GM21367 (cell line): ENCODE measurements at regions not wholly inside any gene's neighbourhood (a gene's known extent, or its start where the extent isn't known, plus 50 kb on each side); places are given as distances from the start of the nearest gene placed in this dataset.

ENCODE experiments used
- ATAC-seq: cut with Tn5 transposase; IDR thresholded peaks from one replicate; pipeline ENCODE4 v1.9.1; 2021; ENCODE audit not compliant: unreplicated experiment

DNA sequence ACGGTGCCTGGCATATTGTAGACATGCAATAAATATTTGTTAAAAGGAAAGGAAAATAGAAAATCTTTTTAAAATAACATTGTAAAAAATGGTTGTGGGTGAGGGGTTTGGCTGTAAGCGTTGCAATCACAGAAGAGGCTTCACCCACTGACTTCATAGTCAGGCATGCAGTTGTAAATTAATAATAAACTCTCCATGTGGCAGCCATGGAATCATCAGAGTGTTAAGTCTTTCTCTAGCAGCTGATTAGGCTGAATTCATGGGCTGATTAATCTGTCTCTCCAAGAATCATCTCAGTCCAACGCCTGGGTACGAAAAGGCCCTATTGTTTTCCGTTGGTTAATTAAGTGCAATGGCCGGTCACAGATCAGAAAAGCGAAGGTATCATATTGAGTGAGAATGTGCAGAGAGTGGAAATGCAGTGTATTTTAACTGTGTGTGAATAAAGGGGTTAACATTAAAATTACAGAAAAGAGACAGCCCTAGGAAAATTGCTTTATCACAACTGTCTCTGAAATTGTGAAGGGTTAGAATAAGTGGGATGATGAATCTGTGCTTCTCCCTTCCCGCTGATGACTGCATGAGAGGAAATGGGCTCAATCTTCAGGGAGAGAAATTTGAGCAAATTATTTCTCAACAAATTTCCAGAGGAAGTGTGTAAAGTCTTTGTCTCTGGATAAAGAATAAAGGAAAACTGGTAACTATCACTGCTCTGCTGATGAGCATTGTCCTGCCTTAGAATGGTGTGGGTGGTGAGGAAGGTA is 269.0 kb downstream of the FAM76B start:
- ATAC-seq: no peak

DNA sequence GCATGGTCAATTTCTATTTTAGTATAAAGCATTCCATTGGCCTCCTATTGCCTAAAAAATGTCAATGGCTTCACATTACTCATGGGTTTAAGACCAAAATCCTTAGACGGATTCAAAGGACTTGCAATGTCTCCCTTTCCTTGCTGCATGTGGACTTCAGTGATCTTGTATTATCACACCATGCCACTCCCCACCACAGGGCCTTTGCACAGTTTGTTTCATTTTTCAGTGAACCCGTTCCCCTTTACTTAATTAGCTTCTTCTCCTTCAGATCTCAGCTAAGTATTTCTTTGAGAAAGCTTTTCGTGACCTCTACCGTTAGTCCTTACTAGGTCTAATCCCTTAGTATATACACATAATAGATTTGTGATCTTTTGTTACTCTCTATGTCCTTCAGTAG is 269.7 kb downstream of the FAM76B start:
- no peak for ATAC-seq

DNA sequence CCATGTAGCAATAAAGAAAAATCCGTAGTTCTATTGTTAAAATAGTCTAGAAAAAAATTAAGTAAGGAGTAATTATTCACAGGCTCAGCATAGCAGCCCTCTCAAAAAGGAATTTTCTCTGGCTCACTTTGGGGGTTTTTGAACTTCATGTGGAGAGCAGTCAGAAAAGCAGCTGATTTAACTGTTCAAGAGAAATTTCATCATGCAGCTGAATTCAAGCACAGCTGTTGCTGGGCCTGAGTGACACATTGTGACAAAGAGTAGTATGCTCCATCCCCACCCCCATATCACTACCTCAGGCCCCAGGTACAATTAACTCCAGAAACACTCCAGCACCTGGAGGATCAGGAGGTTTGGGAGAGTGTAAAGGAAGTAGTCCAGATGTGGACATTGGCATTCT is 272.1 kb downstream of the FAM76B start:
- ATAC-seq: no peak

DNA sequence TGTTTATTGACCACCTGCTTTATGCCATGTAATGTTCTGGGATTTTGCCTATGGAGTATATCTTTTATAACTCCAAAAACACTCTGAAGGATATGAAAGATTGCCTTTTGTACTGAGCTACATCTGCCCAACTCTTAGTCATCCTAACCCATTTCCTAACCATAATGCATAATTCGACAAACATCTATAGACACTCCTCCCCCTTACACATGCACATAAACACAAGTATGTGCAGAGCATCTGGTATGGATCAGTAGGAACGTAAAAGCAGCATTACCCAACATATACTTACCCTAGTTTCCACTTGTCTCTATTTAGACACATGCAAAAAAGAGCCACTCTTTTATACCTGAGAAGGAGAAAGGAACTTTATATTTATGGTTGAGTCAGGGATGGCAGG is 272.8 kb downstream of the FAM76B start:
- no peak for ATAC-seq

DNA sequence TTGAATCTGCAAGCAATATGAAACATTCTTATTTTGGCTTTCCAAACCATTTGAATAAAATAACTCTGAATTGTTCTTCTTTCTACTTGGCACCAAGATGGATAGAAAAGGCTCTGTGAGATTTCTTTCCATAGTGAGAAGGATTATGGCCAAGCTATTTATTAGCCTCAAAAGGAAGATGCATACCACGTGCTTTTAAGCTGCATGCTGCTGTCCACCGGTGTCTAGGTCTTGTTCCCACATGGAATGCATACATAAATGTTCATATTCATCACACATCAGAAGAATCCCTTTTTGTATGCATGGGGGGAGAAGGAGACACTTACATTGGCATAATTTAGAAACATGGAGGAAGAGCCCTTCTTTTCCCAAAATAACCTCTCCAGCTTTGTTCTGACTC is 273.4 kb downstream of the FAM76B start:
- ATAC-seq: no peak

DNA sequence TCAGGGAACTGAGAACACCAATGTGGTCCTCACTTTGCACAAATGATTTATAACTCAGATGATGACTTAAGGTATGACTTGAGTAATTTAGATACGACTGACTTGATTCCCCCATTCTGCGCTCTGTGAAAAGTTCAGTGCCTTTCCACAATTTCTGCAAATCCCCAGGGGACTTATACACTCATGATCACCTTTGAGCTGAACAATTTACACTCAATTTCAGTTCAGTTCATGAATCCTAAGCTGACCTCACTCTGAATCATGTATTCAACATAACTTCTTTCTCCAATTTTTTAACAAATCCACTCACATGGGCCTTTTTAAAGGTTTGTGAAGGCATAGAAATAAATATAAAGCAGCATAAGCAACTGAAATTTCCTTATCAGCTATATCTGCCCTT is 274.2 kb downstream of the FAM76B start:
- no peak for ATAC-seq

DNA sequence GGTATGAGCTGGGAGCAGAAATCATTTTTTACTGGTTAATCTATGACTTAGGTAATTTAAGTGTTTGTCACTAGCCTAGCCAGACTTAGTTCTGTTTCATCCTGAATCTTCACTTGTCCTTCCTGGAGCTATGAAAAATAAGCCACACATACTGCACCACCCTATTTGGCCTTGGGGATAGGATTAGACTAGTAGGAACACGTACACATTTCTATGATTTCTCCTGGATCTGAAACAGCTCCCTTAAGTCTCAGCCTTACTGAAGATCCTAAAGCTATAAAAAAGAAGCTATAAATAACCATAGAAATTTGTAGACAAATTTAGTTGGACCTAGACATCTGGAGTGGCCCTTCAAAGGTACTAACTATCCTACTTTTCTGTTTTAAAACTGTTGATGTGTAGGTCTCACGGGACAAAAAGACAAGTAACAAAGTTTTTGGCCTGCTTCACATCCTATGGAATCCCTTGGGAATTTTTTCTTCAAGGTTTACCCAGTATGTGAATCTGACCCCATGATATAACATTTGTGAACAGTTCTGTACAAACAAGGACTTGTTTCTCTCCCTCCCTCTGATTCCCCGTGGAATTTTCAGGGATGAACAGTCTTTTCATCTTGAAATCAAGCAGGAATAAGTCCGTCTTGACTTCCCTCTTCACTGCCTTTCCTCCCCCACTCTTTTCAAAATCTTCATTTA is 275.0 kb downstream of the FAM76B start:
- no peak for ATAC-seq

DNA sequence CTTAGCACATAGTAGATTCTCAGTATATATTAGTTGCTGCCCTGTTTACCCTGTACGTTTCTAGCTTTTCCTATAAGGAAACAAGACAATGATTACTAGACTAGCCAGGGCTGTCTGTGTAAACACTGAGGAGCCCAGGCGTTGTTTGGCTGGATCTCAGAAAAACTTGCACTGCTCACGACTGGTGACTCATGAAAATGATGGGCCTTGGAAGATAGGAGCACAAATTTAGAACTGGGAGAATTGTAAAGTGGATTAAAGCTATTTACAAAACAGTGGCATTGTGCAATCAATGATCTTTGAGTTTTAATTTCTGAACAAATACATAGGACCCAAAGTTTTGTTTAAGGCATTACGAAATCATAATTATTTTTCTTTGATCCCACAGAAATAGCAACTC is 276.9 kb downstream of the FAM76B start:
- ATAC-seq: no peak

DNA sequence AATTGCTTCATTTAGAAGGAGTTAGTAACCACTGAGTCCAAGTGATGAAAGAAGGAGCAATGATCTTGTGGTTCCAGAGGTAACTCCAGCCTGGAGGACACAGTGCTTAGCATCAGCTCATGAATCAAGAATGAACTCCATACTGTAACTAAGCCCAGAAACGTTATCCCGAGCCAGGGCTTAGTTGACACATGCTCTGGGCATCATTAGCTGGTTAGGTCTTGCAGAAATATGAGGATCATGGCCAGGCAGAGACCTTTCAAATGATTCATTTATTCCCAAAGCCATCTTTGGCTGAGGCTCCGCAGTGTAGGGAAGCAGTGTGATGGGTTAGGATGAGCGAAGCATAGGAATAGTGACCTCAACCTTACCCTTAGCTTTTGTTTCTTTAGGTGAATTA is 277.4 kb downstream of the FAM76B start:
- no peak for ATAC-seq

DNA sequence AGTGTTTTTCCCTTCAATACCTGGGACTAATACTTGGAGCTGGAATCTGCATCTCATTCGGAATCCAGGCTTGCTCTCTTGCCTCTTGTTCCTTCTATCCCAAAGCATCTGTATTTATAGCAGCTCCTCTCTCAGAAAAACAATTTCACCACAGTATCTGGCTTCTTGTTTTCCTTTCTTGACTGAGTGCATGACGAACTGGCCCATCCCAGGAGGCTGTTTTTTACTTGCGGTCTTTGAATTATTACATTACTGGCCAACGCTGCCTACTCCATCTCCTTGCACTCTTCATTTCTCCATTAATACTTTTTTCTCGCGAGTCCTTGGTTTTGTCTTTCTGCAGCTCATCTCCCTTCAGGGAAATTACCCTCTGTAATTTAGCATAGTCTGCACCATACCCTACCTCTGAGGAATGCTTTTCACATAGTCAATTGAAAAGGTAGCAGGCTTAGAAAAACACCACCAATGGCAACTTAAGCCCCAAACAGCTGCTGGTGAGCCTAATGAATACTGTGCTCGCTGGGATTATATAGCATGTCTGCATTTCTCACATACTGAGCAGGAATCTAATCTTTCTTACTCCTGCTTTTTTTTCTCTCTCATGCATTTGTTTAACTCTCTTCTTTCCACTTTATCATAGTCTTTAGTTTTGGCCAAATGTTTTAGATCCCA is 277.4 kb upstream of the SESN3 start:
- ATAC-seq: no peak

DNA sequence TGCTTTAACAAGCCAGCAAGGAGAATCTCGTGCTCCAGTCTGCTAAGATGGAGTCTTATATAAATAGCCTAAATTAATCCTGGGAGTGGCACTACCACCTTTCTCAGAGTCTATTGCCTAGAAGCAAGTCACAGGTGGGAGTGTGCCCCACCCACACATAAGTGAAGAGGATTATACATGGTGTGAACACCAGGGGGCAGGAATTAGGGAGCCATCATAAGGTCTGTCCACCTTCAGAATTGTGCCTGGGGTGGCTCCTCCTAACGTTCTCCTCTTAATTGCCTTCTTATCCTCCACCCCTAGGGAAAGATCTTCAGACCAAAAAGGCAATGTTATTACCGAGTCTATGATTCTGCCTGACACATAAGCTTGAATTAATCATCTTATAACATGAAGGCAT is 276.8 kb upstream of the SESN3 start:
- no peak for ATAC-seq

DNA sequence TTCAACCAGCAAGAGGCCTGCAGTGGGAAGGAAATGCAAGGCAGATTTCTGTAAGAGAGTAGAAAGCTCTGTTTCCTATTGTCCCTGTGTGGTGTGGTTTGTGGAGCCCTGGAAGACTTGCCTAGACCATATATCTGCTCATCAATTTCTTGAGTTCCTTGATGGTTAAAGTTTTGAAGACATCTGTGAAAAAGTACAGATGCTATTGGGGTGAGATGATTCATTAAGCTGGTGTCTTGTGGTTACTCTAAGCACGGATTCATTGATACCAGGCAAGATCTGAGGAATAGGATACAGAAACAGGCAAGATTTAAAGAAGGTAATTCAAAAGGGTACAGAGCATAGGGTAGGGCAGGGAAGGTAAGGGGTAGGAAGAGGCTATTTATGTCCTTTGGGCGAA is 275.8 kb upstream of the SESN3 start:
- ATAC-seq: no peak

DNA sequence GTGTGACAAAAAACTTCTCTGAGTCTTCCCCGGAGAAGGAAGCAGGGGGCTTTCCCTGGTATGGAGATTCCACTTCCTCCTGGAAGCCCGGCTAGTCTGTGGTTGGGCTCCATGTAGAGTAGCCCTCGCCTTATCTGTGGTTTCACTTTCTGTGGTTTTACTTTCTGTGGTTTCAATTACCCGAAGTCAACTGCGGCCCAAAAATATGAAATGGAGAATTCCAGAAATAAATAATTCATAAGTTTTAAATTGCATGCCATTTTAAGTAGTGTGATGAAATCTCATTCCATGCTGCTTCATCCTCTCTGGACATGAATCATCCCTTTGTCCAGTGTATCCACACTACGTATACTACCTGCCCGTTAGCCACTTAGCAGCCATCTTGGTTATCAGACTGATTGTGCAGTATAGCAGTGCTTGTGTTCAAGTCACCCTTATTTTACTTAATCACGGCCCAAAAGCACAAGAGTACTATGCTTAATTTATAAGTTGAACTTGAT is 275.0 kb upstream of the SESN3 start:
- ATAC-seq: no peak

DNA sequence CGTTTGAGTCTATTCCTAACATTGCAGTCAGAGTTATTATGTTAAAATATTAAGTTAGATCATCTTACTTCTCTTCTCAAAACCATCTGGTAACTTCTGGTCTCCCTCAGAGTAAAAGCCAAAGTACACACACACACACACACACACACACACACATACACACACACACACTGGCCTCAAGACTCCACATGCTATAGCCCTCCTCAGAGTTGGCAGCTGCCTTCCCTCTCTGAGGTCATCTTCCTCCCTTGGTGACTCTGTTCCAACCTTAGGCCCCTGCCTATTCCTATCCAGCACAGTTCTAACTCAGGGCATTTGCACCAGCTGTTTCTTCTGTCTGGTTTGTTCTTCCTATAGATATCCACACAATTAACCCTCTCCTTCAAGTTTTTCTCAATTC is 272.0 kb upstream of the SESN3 start:
- no peak for ATAC-seq

DNA sequence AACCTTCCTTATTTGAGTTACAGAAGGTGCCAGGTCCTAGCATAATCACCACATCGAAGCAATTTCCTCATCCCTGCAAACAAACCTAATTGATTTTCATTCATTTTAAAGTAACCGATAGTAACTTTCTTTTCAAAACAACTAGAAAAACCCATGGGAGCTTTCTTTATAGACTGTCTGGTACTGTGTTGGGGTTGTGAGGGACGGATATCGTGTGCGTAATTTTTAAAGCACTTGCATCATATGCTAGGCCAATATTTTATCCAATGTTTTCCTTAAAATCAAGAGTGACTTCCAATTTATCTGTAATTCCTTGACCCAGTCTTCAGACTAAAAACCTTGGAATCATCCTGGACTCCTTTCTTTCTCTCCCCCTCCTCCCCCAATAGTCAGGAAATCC is 271.5 kb upstream of the SESN3 start:
- ATAC-seq: no peak

DNA sequence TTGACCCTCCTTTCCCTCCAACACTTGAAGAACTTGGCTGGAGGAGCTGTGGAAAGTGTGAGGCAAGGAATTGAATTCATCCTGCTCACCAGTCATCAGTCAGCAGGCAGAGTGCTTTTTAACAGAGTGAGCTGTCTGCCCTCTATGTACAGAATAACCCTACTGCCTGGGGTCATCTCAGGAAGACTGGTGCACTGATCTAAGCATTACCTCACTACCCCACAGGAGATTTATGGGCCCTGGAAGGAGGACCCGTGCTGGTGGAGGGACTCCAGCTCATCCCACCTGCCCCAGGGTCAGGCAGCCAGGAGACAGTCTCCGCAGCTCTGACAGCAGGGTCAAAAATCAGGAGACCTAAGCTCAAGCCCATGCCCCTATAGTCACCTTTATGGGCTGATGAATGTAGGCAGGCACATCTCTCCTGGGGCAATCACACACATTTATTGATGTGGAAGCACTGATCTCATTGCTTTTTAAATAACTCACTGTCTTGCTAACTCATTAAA is 270.8 kb upstream of the SESN3 start:
- no peak for ATAC-seq

DNA sequence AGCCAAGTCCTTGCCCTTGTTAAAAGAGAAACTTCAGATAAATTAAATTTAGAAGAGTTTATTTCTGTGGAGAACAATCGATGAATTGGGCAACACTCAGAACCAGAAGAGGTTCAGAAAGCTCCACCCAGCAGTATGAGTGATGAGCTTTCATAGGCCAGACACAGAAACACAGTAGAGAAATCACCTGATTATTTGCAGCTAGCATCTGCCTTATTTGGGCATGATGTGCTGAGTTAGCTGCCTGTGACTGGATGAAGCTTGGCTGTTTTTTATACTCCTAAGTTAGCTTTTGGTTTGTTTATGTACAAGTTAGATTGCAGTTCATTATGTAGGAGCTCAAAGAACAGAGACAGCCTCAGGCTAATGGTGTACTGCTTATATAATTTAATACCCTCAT is 269.5 kb upstream of the SESN3 start:
- ATAC-seq: no peak

DNA sequence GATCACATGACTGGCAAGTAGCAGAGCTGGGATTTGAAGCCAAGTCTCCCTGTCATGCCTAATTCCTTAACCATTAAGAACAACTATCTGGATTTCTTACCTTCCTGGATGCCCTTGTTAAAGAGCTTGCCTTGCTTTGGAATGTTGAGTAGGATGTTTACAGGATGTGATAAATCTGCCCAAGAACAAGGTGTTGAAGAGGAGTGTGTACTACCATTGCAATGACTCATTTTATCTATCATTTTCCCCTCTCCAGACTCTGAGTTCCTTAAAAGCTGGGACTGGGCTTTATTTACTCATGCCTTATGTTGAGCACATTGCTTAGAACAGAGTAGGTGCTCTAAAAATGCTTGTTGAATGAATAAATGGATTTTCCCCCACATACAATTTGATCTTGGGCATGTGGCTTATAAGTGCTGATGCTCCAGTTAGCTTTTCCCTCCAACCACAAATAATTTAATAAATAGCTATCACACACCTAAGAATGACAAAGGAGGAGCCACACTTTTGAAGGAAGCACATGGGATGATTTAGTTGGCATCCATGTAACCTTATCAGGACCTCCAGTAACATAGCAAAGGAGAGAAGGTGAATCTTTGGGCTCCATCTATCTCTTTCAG is 268.6 kb upstream of the SESN3 start:
- ATAC-seq: no peak

DNA sequence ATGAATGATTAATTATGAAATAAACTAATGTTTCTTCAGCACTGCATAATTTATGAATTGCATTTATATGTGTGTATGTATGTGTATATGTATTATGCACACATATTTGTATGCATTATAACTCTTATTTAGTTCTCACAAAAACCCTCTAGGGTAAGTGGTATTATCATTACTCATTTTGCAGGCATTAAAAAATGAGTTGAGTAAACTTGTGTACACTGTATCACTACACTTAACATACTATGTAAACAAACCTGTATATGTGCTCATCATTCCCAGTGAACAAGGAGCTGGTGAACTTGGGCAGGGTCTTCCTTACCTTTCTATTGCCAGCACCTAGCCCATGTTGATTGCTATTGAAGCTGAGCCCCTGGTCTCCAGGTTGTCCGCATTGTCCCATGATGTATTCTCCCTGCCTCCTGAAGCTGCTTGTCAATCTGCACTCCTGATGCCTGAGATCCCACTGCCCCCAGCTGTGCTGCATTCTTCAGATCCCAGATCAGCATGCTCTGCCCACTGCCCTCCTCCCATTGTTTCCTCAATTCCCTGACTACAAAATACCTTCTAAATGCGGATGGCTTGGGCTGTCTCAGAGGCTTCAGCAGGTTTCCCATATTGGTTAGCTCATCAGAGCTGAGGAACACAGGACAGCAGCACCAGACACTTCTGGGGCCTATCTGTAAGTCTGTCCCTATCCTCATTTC is 267.9 kb upstream of the SESN3 start:
- no peak for ATAC-seq

DNA sequence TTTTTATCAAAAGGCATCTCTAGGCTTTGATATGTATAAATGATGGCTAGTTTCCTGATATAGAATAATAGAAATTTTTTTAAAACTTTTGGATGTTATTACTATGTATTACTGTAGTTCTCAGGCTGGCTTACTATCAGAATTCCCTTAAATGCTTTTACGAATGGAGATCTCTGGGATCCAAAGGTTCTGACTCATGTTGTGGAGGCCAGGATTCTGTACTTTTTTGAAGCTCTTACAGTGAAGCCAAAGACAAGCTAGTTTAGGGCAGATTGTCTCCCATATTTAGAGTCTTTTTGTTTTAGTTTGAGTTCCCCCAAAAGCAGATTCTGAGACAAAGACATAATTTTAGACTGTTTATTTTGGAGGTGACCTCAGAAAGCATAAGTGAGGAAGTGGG is 265.9 kb upstream of the SESN3 start:
- ATAC-seq: no peak

DNA sequence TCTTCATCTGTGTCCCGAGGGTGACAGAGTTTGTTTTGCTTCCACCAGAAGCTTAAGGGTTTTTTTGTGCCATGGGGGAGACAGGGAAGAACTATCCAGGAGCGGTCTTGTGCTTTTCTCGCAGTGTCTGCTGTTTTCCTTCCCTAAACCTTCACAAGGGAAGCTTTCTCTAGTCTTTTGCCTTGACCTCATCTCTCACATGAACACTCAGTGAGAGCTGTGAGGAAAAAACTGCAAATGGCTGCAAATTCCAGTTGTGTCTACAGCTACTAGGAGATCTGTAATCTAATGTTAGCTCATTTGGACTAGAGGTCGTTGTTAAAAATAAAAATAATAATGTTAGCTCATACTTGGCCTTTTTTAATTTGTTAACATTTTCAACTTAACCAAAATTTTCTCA is 264.7 kb upstream of the SESN3 start:
- ATAC-seq: no peak
